Astrocyte of the spinal cord (primary cell): ENCODE measurements at regions not wholly inside any gene's neighbourhood (a gene's known extent, or its start where the extent isn't known, plus 50 kb on each side); places are given as distances from the start of the nearest gene placed in this dataset.

Experiments
- DNase-seq: peaks from one replicate; pipeline ENCODE4 v3.0.0; 2011; ENCODE audit warnings: low read depth, low spot score
- H3K4me3 ChIP-seq: 2 replicates; pipeline ENCODE4 v1.5.1; 2011; ENCODE audit warnings: low read depth, mild to moderate bottlenecking, low read length, moderate library complexity
- in situ Hi-C: cut with HindIII; loops from 2 replicates; pipeline ENCODE4 v1.10.0; 2017; ENCODE audit warnings: low sequenced_read_pairs
- TF ChIP-seq, protein P1 (sequence below): IDR thresholded peaks from 2 replicates; pipeline ENCODE4 v1.5.1; 2012; ENCODE audit warnings: low read depth, mild to moderate bottlenecking, low read length, inconsistent platforms

- in situ Hi-C loops = no loop called here
- TF ChIP-seq, protein P1, sequence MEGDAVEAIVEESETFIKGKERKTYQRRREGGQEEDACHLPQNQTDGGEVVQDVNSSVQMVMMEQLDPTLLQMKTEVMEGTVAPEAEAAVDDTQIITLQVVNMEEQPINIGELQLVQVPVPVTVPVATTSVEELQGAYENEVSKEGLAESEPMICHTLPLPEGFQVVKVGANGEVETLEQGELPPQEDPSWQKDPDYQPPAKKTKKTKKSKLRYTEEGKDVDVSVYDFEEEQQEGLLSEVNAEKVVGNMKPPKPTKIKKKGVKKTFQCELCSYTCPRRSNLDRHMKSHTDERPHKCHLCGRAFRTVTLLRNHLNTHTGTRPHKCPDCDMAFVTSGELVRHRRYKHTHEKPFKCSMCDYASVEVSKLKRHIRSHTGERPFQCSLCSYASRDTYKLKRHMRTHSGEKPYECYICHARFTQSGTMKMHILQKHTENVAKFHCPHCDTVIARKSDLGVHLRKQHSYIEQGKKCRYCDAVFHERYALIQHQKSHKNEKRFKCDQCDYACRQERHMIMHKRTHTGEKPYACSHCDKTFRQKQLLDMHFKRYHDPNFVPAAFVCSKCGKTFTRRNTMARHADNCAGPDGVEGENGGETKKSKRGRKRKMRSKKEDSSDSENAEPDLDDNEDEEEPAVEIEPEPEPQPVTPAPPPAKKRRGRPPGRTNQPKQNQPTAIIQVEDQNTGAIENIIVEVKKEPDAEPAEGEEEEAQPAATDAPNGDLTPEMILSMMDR = no peak
Observed at GRCh38 chr14:100453930-100454329, 130.8 kb downstream of the SLC25A47 start.

GRCh38 chr14:100454437-100454836 is 131.3 kb downstream of the SLC25A47 start:
- in situ Hi-C loops = no loop called here
- DNase-seq = no peak

More at GRCh38 chr14:100453930-100454329, 130.8 kb downstream of the SLC25A47 start:
- H3K4me3 ChIP-seq = no peak overlapping the region
- no peak for DNase-seq

DNA sequence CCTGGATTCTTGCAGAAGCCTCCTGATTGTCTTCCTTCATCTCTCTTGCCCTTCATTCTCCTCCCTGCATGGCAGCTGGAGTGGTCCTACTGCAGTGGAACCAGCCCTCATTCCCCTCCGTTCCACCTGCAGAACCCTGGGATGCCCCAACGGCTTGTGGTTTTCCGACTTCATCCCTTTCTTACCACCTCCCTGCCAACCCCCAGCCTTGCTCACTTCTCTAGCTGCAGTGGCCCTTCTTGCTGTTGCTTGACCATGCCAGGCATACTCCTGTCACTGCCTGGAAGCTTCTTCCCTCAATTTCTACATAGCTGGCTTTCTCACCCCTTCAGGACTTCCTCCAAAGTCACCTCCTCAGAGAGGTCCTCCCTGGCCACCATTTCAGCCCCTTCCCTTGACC is 123.3 kb downstream of the BEGAIN start:
- in situ Hi-C loops = no loop called here
- DNase-seq = no peak
- no peak overlapping the region for H3K4me3 ChIP-seq
- TF ChIP-seq, protein P1 = no peak

More at GRCh38 chr14:100454437-100454836, 131.3 kb downstream of the SLC25A47 start:
- no peak overlapping the region for H3K4me3 ChIP-seq
- TF ChIP-seq, protein P1 = no peak

DNA sequence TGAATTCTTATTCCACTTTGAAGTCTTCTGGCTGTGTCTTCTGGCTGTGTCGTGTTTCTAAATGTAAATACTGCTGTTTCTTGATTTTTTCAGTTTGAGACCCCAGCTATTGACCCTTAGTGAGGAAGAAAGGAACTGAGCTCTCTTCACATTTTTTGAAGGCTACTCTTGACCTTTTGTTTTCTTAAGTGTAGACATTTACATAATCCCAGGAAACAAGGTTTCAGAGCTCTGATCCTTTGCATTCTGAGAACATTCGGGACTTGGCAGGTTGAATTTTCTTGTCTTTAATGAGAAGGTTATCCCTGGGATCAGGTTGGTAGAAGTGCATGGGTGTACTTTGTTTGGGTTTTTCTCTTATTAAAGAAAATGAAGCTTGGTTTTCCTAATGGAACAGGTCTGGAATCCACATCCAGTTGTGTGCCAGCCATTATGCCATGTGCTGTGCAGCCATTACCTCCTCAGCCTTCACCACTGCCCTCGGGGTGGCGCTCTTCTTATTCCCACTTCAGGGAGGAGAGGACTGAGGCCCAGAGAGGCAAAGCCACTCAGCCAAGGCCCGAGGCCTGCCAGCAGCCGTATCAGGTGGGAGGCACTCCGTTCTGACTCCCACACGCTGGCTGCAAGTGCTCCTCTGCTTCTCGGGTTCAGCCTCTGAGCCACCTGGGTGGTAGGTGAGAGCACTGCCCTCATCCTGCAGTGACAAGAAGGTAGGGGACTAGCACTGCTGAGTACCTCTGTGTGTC is 120.9 kb downstream of the BEGAIN start:
- no peak overlapping the region for H3K4me3 ChIP-seq
- in situ Hi-C loops = no loop called here
- TF ChIP-seq, protein P1 = no peak
- no peak for DNase-seq

GRCh38 chr14:100467046-100467750 is 120.0 kb downstream of the BEGAIN start:
- in situ Hi-C loops = no loop called here
- TF ChIP-seq, protein P1 = no peak
- no peak for DNase-seq
- no peak overlapping the region for H3K4me3 ChIP-seq

DNA sequence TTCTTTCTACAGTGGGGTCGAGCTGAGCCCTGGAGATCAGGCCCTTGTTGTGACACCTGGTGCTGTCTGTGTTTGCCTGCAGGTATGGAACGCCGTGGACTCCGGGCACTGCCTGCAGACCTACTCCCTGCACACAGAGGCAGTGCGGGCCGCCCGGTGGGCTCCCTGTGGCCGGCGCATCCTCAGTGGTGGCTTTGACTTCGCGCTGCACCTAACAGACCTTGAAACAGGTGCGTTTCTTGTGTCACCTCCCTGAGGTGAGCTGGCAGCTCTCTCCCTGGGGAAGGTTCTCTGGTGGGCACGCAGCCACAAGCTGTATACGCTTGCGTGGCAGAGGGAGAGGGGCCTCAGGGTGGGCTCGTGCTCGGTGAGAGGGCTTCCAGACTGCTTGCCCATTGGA is 119.3 kb downstream of the BEGAIN start:
- in situ Hi-C loops = no loop called here
- DNase-seq = no peak
- H3K4me3 ChIP-seq = no peak overlapping the region
- TF ChIP-seq, protein P1 = no peak
